Fibroblast of skin of right quadriceps (primary cell): ENCODE measurements at regions not wholly inside any gene's neighbourhood (a gene's known extent, or its start where the extent isn't known, plus 50 kb on each side); places are given as distances from the start of the nearest gene placed in this dataset.

Experiments
- DNase-seq: peaks from one replicate; pipeline ENCODE4 v3.0.0-alpha.2; 2013

DNA sequence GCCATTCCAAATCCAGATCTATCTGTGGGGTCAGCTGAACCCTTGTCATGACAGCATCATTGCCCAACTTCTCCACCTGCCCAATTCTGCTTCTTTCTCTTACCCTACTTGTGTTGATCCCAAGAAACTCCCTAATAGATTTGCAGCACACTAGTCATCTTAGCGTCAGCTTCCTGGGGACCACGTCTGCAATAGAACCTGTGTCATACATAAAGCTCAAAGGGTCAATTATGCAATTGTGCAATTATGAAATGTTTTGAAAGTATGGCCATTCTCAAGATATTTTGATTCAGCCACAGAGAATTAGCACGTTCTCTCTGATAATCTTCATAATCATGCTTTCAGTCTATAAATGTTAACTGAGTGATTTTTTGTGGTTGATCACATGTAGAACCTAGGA is 87.4 kb upstream of the PAPPA start:
- DNase-seq: no peak

GRCh38 chr9:116067566-116067965 is 86.0 kb upstream of the PAPPA start:
- DNase-seq: no peak

DNA sequence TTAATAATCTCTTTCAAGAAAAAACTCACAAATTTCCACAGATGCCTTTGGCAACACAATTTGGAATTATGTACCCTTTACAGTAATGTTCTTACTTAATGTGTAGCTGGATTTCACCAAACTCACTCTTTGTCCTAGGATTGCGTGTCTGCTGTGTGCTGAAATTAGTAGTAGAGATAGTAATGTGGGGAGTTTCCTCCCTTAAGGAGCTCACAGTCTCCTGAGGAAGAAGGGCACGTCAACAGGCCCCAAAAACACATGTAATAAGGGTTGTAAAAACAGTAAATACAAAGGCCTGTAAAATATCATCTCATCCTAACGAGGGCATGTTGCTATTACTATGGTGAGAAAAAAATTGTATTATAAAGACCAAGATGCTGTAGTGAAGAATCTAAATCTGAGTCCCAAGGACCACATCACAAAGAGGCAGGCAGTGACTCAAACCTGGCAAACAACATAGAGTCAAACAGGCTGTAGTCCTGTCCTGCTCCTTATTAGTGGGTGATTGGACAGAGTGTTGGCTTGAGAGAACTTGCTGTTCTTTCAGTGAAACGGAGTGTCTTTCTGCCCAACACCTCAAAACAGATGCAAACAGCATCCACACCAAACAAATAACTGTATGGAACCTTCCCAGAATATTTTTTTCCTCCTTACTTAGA is 83.2 kb upstream of the PAPPA start:
- no peak for DNase-seq

DNA sequence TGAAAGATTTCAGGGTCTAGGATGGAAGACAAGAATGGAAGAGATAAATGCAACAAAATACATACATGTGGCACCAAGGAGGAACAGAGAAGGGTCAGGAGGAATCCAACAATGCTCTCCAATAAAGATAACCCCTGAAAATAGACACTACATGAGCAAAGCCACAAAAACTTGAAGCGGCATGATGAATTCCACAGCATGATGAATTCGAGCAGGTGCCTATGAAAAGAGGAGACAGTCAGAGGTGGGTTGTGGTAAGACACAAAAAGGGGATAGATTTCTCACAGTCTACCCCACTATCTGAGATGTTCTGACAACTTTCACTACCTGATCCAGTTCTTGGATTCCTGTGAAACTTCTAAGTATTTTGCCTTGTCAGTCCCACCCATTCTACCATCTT is 81.5 kb upstream of the PAPPA start:
- DNase-seq: no peak

GRCh38 chr9:116073826-116074225 is 79.8 kb upstream of the PAPPA start:
- peak; percentile 79 for DNase-seq

- DNase-seq: peak; percentile 78
These were observed 78.9 kb upstream of the PAPPA start for GRCh38 chr9:116074658-116075057.

- DNase-seq: peak; percentile 94
These were observed 78.4 kb upstream of the PAPPA start for GRCh38 chr9:116075191-116075590.

GRCh38 chr9:116078640-116079039 is 75.0 kb upstream of the PAPPA start:
- no peak for DNase-seq

GRCh38 chr9:116080561-116080960 is 73.0 kb upstream of the PAPPA start:
- no peak for DNase-seq

- DNase-seq: peak; percentile 54
These were observed 72.0 kb upstream of the PAPPA start for GRCh38 chr9:116081435-116082115.

DNA sequence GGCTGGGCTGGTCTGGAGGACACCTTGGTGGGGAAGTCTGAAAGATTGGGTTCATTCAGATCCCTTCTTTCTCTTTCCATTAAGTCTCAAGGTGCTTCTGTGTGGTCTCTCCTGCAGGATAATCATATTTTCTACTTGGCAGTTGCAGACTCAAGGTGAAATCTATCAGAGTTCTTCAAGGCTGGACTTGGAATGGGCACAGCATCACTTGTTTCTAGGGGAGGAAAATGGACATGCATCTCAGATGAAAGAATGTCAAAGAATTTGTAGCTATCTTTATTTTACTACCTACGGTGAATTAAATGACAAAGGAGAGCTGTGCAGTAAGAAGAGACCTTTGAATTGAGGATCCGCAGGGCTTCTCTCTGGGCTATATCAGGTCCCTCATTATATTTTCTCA is 69.8 kb upstream of the PAPPA start:
- no peak for DNase-seq

DNA sequence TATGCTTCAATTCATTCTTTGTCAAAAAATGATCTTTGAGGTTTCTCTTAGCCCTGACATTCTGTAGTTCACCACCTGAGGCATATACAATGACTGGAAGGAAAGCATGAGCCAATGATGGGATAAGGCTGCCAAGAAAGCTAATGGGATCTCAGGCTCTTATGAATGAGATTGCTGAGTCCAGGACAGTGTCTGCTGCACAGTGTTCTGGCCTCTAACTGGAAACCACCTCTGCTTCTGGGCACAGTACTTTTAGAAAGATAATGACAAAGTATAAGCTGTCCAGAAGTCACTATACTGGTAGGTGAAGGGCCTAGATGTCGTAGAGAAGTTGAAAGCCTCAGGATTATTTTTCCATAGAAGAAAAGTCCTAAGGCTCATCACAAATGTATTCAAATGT is 69.1 kb upstream of the PAPPA start:
- DNase-seq: no peak

- peak; percentile 46 for DNase-seq
These were observed 66.3 kb upstream of the PAPPA start for GRCh38 chr9:116087246-116087645.

- peak; percentile 79 for DNase-seq
These were observed 65.8 kb upstream of the PAPPA start for GRCh38 chr9:116087751-116088194.

- no peak for DNase-seq
These were observed 65.2 kb upstream of the PAPPA start for GRCh38 chr9:116088396-116088795.

- DNase-seq: no peak
These were observed 63.4 kb upstream of the PAPPA start for GRCh38 chr9:116090030-116090770.

DNA sequence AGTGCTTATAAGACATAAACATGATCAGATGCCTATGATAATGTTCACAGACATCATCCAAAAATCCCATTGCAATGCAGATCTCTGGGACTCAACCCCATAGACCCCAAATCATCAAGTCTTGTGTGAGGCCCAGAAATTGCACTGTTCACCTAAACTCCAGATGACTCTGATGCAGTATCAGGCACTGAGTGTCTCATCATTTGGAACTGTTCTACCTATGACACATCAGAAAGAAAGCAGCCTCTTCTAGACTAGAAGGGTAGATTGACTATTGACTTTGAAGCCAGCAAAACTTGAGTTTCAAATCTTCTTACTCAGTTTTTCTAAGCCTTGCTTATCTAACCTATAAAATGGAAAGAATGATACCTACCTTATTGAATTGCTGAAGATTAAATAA is 58.7 kb upstream of the PAPPA start:
- DNase-seq: no peak

DNA sequence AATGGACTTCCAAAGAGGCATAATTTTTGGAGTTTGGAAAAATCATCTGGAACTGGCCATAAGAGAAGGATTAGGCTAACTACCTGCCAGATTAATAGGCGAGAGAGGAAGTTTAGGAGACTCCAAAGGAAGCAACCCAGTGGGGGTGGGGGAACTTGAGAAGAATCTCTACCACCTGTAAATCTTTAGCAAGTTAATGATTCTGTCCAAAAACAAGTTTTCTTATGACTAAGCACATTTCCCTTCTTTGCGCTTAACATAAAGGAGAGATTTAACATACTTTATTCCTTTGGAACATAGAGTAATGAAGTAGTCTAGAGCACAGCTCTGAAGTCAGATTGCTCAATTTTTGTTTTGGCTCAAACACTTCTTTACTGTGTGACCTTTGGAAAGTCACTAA is 58.2 kb upstream of the PAPPA start:
- DNase-seq: no peak

DNA sequence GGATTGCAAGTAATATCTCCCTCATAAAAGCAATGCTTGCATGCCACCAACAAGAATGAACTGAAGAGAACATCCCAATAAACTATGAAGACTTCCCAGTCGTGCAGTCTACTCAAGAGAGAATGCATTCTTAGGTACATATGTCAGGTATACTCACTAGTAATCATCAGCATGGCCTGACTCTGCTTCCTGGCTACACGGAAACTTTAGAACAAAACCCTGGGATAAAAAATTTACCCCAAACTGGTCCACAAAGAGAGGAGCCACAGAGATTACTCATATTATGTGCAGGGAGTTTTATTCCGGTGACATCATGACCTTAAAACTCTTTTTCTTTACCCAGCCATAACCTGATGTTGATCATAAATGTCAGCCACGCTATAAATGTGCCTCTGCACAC is 57.5 kb upstream of the PAPPA start:
- peak; percentile 45 for DNase-seq

DNA sequence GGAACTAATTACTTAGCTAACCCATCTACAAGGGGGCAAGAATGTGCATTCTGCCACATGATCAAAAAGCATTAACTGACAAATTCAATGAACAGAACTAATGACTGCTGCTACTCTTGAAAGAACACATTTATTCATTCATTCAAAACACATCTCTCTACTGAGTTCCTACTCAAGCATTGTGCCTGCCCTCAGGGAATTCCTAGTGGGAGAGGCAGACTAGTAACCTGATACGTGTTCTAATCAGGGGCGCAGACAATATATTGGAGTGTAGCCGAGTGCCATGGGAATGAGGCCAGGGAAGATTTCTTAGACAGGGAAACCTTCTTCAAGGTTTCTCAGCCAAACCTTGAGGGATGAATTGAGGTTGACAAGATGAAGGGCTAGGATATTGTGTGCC is 56.7 kb upstream of the PAPPA start:
- DNase-seq: no peak

DNA sequence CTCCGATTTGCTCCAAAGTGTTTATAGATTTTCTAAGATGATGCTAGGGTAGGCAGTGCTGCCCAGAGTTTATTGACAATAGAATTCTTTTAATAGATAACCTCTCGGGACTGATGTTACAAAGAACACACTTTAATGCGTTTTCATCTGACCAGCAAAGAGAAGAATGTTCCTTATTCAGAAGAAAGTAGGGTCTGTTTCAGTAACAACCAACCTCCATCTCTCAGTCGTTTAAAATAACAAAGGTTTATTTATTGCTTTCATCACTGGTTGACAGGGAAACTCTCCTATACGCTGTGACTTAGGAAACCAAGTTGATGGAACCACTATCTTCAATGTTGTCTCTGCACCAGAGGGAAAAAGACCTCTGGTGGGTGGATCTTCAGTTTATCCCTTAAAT is 55.1 kb upstream of the PAPPA start:
- DNase-seq: no peak

GRCh38 chr9:116099821-116100220 is 53.8 kb upstream of the PAPPA start:
- DNase-seq: peak; percentile 51

DNA sequence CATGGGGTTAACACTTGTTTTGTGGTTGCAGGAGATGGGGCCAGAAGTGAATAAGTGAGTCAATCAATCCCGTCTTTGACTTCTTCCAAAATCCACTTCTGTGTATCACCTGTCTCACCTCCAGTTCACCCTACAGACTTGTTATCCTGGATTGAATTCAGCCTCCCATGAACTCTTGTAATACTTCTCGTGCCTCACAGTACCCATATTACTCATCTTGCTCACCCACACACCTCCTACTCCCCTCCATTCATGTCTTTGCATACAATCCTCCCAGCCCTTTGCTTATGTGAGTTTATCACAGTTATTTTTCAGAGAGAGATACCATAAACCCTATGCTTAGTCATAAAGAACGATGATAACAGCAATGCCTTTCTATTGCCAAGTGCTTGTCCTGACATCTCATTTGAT is 52.9 kb upstream of the PAPPA start:
- peak; percentile 46 for DNase-seq

DNA sequence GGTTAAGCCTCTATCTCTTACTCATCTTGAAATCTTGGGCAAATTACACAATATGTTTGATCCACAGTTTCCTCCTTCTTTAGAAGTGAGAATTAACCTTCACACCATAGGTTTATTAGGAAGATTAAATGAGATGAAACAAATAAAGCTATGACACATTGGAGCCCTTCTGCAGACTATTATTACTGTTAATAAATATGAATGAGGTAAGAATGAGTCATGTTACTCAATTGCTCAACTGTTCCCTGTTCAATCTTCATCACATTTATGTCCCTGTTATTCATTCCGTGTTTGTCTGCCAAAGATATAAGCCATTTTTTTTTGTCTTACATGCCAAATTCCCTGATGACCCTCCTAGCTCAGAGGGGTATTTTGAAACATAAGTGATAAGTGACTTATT is 52.1 kb upstream of the PAPPA start:
- DNase-seq: peak; percentile 79
